Fibroblast of mammary gland (primary cell): ENCODE measurements at regions not wholly inside any gene's neighbourhood (a gene's known extent, or its start where the extent isn't known, plus 50 kb on each side); places are given as distances from the start of the nearest gene placed in this dataset.
"Not testable (repeated sequence)": the region's sequence is repeated elsewhere in the genome, so short reads cannot be mapped to it uniquely, and the experiment has no call there.

Experiments
- DNase-seq: peaks from one replicate; pipeline ENCODE4 v3.0.0-alpha.2; 2010; ENCODE audit warnings: low read depth
- H3K4me3 ChIP-seq: 2 replicates; pipeline ENCODE4 v1.5.1; 2011; ENCODE audit warnings: low read depth, mild to moderate bottlenecking, low read length, moderate library complexity; ENCODE audit not compliant: control insufficient read depth
- CTCF ChIP-seq: conservative IDR thresholded peaks from 2 replicates; pipeline ENCODE4 v1.5.1; 2011; ENCODE audit warnings: low read depth, low read length, inconsistent platforms; ENCODE audit not compliant: control insufficient read depth, insufficient read depth

GRCh38 chr5:158494541-158494940, 605.2 kb downstream of the EBF1 start:
- no peak for TF ChIP-seq CTCF

GRCh38 chr5:158494044-158494443, 605.7 kb downstream of the EBF1 start:
- DNase-seq, H3K4me3 ChIP-seq: not testable (repeated sequence)

More at GRCh38 chr5:158494541-158494940, 605.2 kb downstream of the EBF1 start:
- no peak overlapping the region for H3K4me3 ChIP-seq
- no peak for DNase-seq

- peak; percentile 75 for DNase-seq
- H3K4me3 ChIP-seq = no peak overlapping the region
- no peak for TF ChIP-seq CTCF
Measured at GRCh38 chr5:158492841-158493242, 606.9 kb downstream of the EBF1 start.

GRCh38 chr5:158492136-158492535, 607.6 kb downstream of the EBF1 start:
- no peak for DNase-seq
- no peak for TF ChIP-seq CTCF

GRCh38 chr5:158487664-158488063, 612.1 kb downstream of the EBF1 start:
- DNase-seq = no peak
- no peak overlapping the region for H3K4me3 ChIP-seq
- no peak for TF ChIP-seq CTCF

More at GRCh38 chr5:158492136-158492535, 607.6 kb downstream of the EBF1 start:
- no peak overlapping the region for H3K4me3 ChIP-seq

GRCh38 chr5:158487156-158487555, 612.6 kb downstream of the EBF1 start:
- DNase-seq = peak; percentile 32
- no peak for TF ChIP-seq CTCF
- no peak overlapping the region for H3K4me3 ChIP-seq

GRCh38 chr5:158486566-158486965, 613.1 kb downstream of the EBF1 start:
- no peak for DNase-seq
- no peak for TF ChIP-seq CTCF
- H3K4me3 ChIP-seq = no peak overlapping the region

- no peak for TF ChIP-seq CTCF
- DNase-seq = peak; percentile 69
- no peak overlapping the region for H3K4me3 ChIP-seq
Measured at GRCh38 chr5:158485604-158486081, 614.1 kb downstream of the EBF1 start.
